K562 (cell line): ENCODE measurements at regions not wholly inside any gene's neighbourhood (a gene's known extent, or its start where the extent isn't known, plus 50 kb on each side); places are given as distances from the start of the nearest gene placed in this dataset.

Experiments used
- ATAC-seq: fragments of 200-7000 bp; cut with Tn5 transposase; 3 replicates; pipeline ENCODE4 v1.9.1; 2020; ENCODE audit warnings: moderate library complexity
- BruUV-seq: library from RNA; stranded (reverse); fragments of 400-500 nt; replicated peaks from 2 replicates; lab custom pipeline; 2021; lab: Mats Ljungman, UMichigan
- CTCF ChIA-PET: fragments of 300-600 bp; formaldehyde crosslinking; extraction: SDS; loops from one replicate; lab custom pipeline; 2021; ENCODE audit warnings: low intra/inter-chr PET ratio; lab: Yijun Ruan, JAX
- POLR2A ChIA-PET: fragments of 300-600, 350-650 bp; sonication (Branson Sonifier 250); formaldehyde crosslinking; extraction: SDS; loops from one replicate; lab custom pipeline; 2021; ENCODE audit warnings: antibody characterized with exemption, inconsistent platforms; lab: Yijun Ruan, JAX
- DNase-seq, 4 experiments: peaks; one replicate each; pipeline versions ENCODE4 v3.0.0 to v3.0.0-alpha.2; 2011 to 2018; ENCODE audit warnings: low spot score in 3 of 4, mixed read lengths in 3 of 4; ENCODE audit errors: extremely low read depth in 1 of 4
- FAIRE-seq: peaks from 2 replicates; lab custom pipeline; 2011; peaks lifted over from hg19 to GRCh38; lab: Jason Lieb, UNC
- H2AFZ ChIP-seq: 2 replicates; pipeline ENCODE4 v1.6.0; 2011; ENCODE audit warnings: low read depth, low read length, control low read depth, inconsistent platforms
- H3K27ac ChIP-seq: fragments of 200-600 bp; 3 replicates; pipeline ENCODE4 v1.8.0; 2011; ENCODE audit warnings: low read depth, mild to moderate bottlenecking, control low read depth, inconsistent platforms, low read length, moderate library complexity, mixed read lengths; ENCODE audit errors: extremely low read depth
- H3K27me3 ChIP-seq, 2 experiments: fragments of 300-600 bp in 1 of 2; 2 replicates in 1 of 2; 3 replicates in 1 of 2; pipeline versions ENCODE4 v1.6.0 to v1.8.0; 2011; ENCODE audit warnings: inconsistent platforms in 2 of 2, low read length in 2 of 2, mild to moderate bottlenecking in 1 of 2, mixed read lengths in 1 of 2, moderate library complexity in 1 of 2; ENCODE audit not compliant: control insufficient read depth in 2 of 2, insufficient read depth in 2 of 2
- H3K36me3 ChIP-seq: fragments of 300-600 bp; 3 replicates; pipeline ENCODE4 v1.8.0; 2011; ENCODE audit warnings: mild to moderate bottlenecking, low read length, inconsistent platforms; ENCODE audit not compliant: control insufficient read depth, insufficient read depth
- H3K4me1 ChIP-seq, 2 experiments: fragments of 200-600 bp in 1 of 2; replicated peaks in 1 of 2; 2 replicates in 1 of 2; 3 replicates in 1 of 2; pipeline versions ENCODE4 v1.5.1 to v1.8.0; 2011; ENCODE audit warnings: inconsistent platforms in 2 of 2, low read length in 2 of 2, mild to moderate bottlenecking in 1 of 2, mixed read lengths in 1 of 2, moderate library complexity in 1 of 2; ENCODE audit not compliant: control insufficient read depth in 2 of 2, insufficient read depth in 2 of 2
- H3K4me2 ChIP-seq: 2 replicates; pipeline ENCODE4 v1.6.1; 2011; ENCODE audit warnings: low read length, control low read depth, inconsistent platforms, mixed read lengths; ENCODE audit not compliant: insufficient read depth
- H3K4me3 ChIP-seq: fragments of 200-600 bp; sonication (generic), shearing (Covaris generic); 2 replicates; pipeline ENCODE4 v1.5.1; 2016; ENCODE audit warnings: control low read depth, inconsistent platforms
- H3K79me2 ChIP-seq: fragments of 200-600 bp; 3 replicates; pipeline ENCODE4 v1.8.0; 2011; ENCODE audit warnings: low read length, inconsistent platforms; ENCODE audit not compliant: control insufficient read depth, insufficient read depth
- H3K9ac ChIP-seq, 2 experiments: 2 replicates each; pipeline versions ENCODE4 v1.6.0 to v1.6.1; 2011; ENCODE audit warnings: low read depth in 2 of 2, low read length in 2 of 2, control low read depth in 1 of 2, inconsistent platforms in 1 of 2, mild to moderate bottlenecking in 1 of 2, mixed read lengths in 1 of 2; ENCODE audit not compliant: insufficient read depth in 1 of 2
- H3K9me1 ChIP-seq: one replicate; pipeline ENCODE4 v1.6.0; 2011; ENCODE audit warnings: inconsistent platforms, mild to moderate bottlenecking, low read length, moderate library complexity; ENCODE audit not compliant: control insufficient read depth, insufficient read depth
- H3K9me3 ChIP-seq: replicated peaks from 2 replicates; pipeline ENCODE4 v1.5.1; 2011; ENCODE audit warnings: low read depth, low read length, inconsistent platforms; ENCODE audit not compliant: control insufficient read depth, insufficient read depth
- H4K20me1 ChIP-seq: replicated peaks from 2 replicates; pipeline ENCODE4 v1.6.1; 2011; ENCODE audit warnings: low read length, inconsistent platforms, mixed read lengths; ENCODE audit not compliant: control insufficient read depth, insufficient read depth
- BMI1 ChIP-seq: fragments of 150-350 bp; IDR thresholded peaks from 2 replicates; pipeline ENCODE4 v1.6.1; 2014; ENCODE audit warnings: low read length
- CBFA2T3 ChIP-seq: fragments of 450-650 bp; IDR thresholded peaks from 2 replicates; pipeline ENCODE4 v1.6.1; 2017
- FOXJ3 ChIP-seq: sonication (generic); formaldehyde crosslinking; IDR thresholded peaks from 2 replicates; pipeline ENCODE4 v1.4.0; 2020; ENCODE audit warnings: mild to moderate bottlenecking, missing genetic modification reagents
- GABPA ChIP-seq: fragments of 200-800 bp; sonication (Bioruptor generic); conservative IDR thresholded peaks from 2 replicates; pipeline ENCODE4 v1.6.1; 2016; ENCODE audit warnings: low read depth, missing genetic modification characterization, missing compliant biosample characterization
- MAZ ChIP-seq, 2 experiments: fragments of 450-650 bp in 1 of 2; sonication (generic) in 1 of 2; formaldehyde crosslinking; IDR thresholded peaks in 1 of 2; conservative IDR thresholded peaks in 1 of 2; 2 replicates each; pipeline versions ENCODE4 v1.4.0 to v1.5.0; 2020; ENCODE audit warnings: mild to moderate bottlenecking in 1 of 2, missing genetic modification reagents in 1 of 2
- ZNF274 ChIP-seq: IDR thresholded peaks from 2 replicates; pipeline ENCODE4 v1.6.1; 2011; ENCODE audit warnings: low read depth, mild to moderate bottlenecking, low read length, moderate library complexity, borderline replicate concordance
- ZNF282 ChIP-seq: sonication (generic); formaldehyde crosslinking; IDR thresholded peaks from 2 replicates; pipeline ENCODE4 v1.8.1; 2023; ENCODE audit warnings: missing genetic modification reagents
- ZNF561 ChIP-seq: fragments of 450-650 bp; formaldehyde crosslinking; conservative IDR thresholded peaks from 2 replicates; pipeline ENCODE4 v1.4.0; 2020; ENCODE audit warnings: mild to moderate bottlenecking, moderate library complexity
- WGBS: fragments of 100-300 bp; shearing (Covaris generic); methylation state at CpG from one replicate; pipeline ENCODE4 v1.1.6; 2016; ENCODE audit warnings: low coverage, mixed read lengths; ENCODE audit not compliant: insufficient coverage; ENCODE audit errors: missing lambda C conversion rate; 5-methylcytosine and 5-hydroxymethylcytosine counted together
- in situ Hi-C: fragments of 300-500 bp; cut with MboI; formaldehyde crosslinking; loops from 4 replicates; pipeline ENCODE4 v1.15.0; 2018; ENCODE audit warnings: inconsistent platforms, mixed read lengths
- intact Hi-C: fragments of 100-400 bp; cut with micrococcal nuclease; formaldehyde crosslinking; loops from 2 replicates; pipeline ENCODE4 v1.14.2; 2022
- TF ChIP-seq, protein P1 (sequence below): fragments of 250-450 bp; sonication (Bioruptor Pico); IDR thresholded peaks from 2 replicates; pipeline ENCODE4 v1.5.0; 2021; ENCODE audit warnings: mild to moderate bottlenecking, moderate library complexity
- TF ChIP-seq, protein P2 (sequence below): fragments of 450-650 bp; IDR thresholded peaks from 2 replicates; pipeline ENCODE4 v1.6.1; 2017; ENCODE audit warnings: mild to moderate bottlenecking, moderate library complexity
- TF ChIP-seq, protein P3 (sequence below), 2 experiments: fragments of 150-350 bp in 1 of 2; IDR thresholded peaks; 2 replicates each; pipeline ENCODE4 v1.6.1; 2012 to 2016; ENCODE audit warnings: low read depth in 2 of 2, low read length in 2 of 2, mild to moderate bottlenecking in 1 of 2, moderate library complexity in 1 of 2

DNA sequence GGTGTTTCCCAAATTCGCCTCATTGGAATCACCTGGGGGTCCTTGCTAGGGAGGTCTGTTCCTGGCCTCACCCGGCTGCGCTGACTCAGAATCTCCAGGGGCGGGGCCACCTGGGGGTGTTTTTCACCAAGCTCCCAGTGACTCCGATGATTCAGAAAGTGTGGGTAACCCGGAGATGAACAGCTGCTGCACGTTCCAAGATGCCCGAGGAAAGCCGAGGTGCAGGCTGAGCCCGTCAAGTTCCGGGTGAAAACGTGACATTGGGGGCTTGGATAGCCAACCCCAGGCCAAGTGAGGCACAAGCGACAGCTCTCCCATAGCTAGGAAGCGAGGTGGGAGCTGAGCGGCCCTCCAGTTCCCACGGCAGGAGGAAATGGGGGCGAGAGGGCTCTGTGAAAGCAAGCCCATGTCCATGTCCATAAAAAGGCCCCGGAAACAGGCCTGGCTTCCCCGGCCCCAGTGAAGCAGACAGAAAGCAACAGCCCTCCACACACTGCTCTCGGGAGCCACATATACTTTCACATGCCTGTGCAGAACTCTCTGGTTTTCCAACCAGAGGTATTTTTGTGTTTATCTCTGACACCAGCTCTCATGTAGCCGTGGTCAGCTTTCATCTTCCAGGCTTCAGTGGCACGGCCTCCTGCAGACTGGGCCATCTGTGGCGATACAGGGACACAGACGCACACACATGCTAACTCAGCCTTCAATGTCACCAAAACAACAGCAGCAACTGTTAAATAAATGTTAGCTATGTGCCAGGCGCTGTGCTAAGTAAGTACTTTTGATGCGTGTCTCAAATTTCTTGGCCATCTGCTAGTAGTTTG is 90.7 kb upstream of the CCDC28A start:
- H3K4me2 ChIP-seq: peak overlapping the region; percentile 37
- TF ChIP-seq GABPA (tag) (peak; percentile 57), ZNF282 (no peak), CBFA2T3 (peak; percentile 9; the same call in 1 of the 2 replicates), ZNF274 (no peak), BMI1 (no peak), FOXJ3 (no peak), MAZ (CRISPR knock-in tag; conservative IDR thresholded peaks at IDR 0.05 in 1 of 2, IDR thresholded peaks at IDR 0.05 in 1 of 2) (peak in 1 of 2 experiments; percentile 47; a peak in 1 of 4 replicates), ZNF561 (CRISPR knock-in tag) (no peak)
- TF ChIP-seq, protein P1, sequence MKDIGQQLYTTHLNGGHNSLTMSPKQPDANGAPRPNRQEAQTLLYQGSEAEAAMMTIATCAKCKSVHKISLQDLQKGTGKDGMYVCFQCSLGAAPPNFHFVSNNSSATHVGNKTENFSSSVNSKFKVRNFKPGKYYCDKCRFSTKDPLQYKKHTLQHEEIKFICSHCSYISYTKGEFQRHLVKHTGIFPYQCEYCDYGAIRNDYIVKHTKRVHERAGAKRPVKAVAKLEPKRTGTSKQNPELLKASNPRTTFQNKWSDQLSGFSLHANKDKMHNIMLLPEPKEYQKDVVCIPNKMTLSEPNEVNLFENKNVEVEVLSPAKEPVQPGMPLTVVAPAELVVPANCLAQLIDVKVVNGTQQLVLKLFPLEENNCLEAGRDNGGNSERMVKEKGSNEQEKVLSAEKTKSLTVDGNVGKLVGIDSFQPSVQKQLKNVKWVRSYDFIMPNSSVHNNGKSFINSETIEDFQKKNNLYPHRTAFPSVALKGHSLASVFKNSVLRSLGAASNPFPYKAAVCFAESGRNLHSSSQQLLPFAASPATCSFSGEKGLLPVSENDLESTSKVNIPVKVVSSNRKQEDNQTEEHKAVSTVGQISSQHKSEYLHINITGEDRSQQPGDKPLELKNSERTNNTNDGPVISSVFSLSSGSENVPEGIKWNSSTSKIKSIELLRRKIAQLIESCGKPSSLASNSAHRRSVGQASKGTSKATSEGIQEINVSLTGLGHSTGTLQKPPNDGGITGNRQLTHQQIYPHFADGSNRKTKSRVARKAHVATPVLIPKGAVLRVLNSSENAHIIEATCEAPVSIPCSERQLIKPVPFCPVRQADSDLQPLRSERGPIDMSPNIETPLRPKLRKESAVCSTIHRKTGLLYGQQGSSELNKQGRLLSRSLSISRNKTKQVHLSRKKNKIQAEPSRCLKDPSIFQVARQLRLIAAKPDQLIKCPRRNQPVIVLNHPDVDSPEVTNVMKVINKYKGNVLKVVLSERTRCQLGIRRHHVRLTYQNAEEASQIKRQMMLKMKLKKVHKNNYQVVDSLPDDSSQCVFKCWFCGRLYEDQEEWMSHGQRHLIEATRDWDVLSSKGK (CRISPR knock-in tag): no peak
- TF ChIP-seq, protein P2, sequence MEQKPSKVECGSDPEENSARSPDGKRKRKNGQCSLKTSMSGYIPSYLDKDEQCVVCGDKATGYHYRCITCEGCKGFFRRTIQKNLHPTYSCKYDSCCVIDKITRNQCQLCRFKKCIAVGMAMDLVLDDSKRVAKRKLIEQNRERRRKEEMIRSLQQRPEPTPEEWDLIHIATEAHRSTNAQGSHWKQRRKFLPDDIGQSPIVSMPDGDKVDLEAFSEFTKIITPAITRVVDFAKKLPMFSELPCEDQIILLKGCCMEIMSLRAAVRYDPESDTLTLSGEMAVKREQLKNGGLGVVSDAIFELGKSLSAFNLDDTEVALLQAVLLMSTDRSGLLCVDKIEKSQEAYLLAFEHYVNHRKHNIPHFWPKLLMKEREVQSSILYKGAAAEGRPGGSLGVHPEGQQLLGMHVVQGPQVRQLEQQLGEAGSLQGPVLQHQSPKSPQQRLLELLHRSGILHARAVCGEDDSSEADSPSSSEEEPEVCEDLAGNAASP: no peak
- TF ChIP-seq, protein P3, sequence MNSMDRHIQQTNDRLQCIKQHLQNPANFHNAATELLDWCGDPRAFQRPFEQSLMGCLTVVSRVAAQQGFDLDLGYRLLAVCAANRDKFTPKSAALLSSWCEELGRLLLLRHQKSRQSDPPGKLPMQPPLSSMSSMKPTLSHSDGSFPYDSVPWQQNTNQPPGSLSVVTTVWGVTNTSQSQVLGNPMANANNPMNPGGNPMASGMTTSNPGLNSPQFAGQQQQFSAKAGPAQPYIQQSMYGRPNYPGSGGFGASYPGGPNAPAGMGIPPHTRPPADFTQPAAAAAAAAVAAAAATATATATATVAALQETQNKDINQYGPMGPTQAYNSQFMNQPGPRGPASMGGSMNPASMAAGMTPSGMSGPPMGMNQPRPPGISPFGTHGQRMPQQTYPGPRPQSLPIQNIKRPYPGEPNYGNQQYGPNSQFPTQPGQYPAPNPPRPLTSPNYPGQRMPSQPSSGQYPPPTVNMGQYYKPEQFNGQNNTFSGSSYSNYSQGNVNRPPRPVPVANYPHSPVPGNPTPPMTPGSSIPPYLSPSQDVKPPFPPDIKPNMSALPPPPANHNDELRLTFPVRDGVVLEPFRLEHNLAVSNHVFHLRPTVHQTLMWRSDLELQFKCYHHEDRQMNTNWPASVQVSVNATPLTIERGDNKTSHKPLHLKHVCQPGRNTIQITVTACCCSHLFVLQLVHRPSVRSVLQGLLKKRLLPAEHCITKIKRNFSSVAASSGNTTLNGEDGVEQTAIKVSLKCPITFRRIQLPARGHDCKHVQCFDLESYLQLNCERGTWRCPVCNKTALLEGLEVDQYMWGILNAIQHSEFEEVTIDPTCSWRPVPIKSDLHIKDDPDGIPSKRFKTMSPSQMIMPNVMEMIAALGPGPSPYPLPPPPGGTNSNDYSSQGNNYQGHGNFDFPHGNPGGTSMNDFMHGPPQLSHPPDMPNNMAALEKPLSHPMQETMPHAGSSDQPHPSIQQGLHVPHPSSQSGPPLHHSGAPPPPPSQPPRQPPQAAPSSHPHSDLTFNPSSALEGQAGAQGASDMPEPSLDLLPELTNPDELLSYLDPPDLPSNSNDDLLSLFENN (IDR thresholded peaks at IDR 0.05; ENCODE audit: low read depth in 2 of 2, low read length in 2 of 2): no peak

More for the DNA sequence above, 90.7 kb upstream of the CCDC28A start:
- peak overlapping the region; percentile 83 for H2AFZ ChIP-seq
- 14% methylated on average over 25 of the region's 26 CpGs for whole genome bisulfite sequencing
- ChIA-PET CTCF (no interaction called here), POLR2A (interaction anchor here (0.6 to 1.2 kb wide), 3 partner anchors 10 to 29 kb away, joined by 3 to 7 read pairs (median 3); no protein-coding TSS in a partner anchor)
- no peak overlapping the region for H3K27ac ChIP-seq
- DNase-seq (peak; percentile 45 to 64 (median 52)), ATAC-seq (peak; percentile 75), FAIRE-seq (no peak)
- no peaks in the 10 kb centered on the region for H3K9me1 ChIP-seq
- H3K4me3 ChIP-seq: no peak overlapping the region
- no peaks in the 10 kb centered on the region for H3K36me3 ChIP-seq
- H3K79me2 ChIP-seq: no peaks in the 10 kb centered on the region
- H3K4me1 ChIP-seq: peaks cover 2 to 4% of the 10 kb centered on the region in 2 experiments; a peak in 2 of 5 replicates
- H4K20me1 ChIP-seq: no peaks in the 10 kb centered on the region
- H3K9me3 ChIP-seq: no peaks in the 10 kb centered on the region
- in situ Hi-C loops (no loop called here), intact Hi-C loops (no loop called here)
- peak overlapping the region; percentile 30 to 65; a peak in 3 of 4 replicates for H3K9ac ChIP-seq
- peaks cover 8 to 15% of the 10 kb centered on the region in 2 experiments; a peak in 4 of 5 replicates for H3K27me3 ChIP-seq
- no TSS peak for BruUV-seq
